Hematopoietic multipotent progenitor cell treated with erythropoietin and hydrocortisone succinate and interleukin-3 and kit ligand, for 8 days (in vitro differentiated cells): ENCODE measurements at regions not wholly inside any gene's neighbourhood (a gene's known extent, or its start where the extent isn't known, plus 50 kb on each side); places are given as distances from the start of the nearest gene placed in this dataset.
A peak's percentile ranks its signal among the peaks of the same experiment; 100 is the strongest.

Experiments
- DNase-seq: peaks from one replicate; pipeline ENCODE4 v3.0.0-alpha.2; 2015

DNA sequence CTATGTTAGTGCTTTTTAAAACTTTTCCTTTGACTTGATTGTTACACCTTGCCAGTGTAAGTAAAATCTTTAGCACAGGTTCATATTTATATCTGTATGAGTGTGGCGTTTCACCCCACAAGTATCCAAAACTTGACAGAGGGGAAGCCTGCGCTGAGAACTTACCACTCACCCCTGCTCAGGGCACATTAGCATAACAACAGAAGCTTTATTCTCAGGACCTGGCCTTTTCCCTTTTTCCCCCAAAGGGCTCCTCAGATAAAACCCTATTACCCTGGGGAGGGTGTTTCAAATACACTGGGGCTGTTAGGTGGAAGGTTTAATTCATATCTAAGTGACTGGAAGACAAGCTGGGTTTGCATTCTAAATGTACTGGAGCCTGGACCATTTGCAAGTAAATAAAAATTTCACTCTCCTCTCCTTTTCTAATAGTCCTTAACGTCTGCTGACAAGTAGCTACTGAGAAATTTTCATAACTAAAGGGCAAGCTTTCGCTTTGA lies 276.6 kb downstream of the RNF152 start:
- DNase-seq: no peak

GRCh38 chr18:61612517-61612916 lies 279.3 kb downstream of the CDH20 start:
- DNase-seq: no peak

DNA sequence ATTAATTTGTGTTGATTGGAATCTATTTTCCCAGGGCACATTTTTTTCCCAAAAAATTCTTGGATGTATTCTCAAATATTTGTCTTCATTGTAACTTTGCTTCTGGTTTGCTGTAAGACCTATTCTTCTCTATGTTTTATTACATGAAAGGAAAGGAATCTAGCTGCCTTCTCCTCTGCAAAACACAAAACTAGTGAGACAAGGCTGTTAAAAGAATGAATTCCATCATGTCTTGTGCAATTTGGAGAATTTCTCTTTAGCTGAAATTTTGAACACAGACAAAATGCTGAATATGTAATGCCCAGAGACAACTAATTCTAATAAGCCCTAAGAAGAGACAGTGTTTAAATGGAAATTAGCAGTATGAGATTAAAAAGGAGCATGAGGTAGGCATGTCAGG lies 275.9 kb downstream of the CDH20 start:
- DNase-seq: no peak

DNA sequence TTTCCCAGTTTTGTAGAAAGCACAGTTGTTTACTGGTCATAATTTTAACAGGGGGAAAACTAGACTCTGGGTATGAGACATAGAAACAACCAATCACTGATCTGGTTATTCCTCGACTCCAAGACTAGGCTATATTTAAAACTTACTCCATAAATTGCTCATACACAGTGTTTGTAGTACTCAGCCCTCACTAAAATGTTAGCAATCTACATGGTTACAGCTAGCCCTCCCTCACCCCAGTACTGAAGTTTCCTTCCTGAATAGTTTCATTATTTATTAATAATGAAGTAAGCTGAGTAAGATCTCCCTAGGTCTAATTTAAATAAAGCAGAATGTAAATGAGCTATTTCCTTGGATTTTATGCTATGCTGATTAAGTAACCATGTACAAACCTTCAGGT lies 275.1 kb downstream of the CDH20 start:
- DNase-seq: no peak

GRCh38 chr18:61607867-61608266 lies 274.6 kb downstream of the CDH20 start:
- DNase-seq: no peak

DNA sequence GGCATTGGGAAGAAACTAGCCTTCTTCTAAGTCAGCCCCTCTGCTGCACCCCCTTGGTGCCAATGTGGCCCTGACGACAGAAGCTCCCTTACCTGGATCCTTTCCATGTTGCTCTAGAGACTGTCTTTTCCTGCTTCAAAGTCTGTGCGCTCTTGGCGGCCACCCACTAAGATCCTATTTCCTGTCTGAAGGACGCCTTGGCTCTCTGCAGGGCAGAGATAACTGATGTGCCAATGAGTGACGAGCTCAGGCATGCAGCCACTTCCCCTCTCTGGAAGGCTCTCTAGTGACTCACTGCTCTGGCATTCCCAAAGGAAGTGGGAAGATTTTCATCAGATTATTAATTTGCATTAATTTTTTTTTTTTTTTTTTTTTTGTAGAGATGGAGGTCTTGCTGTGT lies 273.5 kb downstream of the CDH20 start:
- DNase-seq: peak; percentile 64

GRCh38 chr18:61606068-61606660 lies 272.9 kb downstream of the CDH20 start:
- DNase-seq: no peak

DNA sequence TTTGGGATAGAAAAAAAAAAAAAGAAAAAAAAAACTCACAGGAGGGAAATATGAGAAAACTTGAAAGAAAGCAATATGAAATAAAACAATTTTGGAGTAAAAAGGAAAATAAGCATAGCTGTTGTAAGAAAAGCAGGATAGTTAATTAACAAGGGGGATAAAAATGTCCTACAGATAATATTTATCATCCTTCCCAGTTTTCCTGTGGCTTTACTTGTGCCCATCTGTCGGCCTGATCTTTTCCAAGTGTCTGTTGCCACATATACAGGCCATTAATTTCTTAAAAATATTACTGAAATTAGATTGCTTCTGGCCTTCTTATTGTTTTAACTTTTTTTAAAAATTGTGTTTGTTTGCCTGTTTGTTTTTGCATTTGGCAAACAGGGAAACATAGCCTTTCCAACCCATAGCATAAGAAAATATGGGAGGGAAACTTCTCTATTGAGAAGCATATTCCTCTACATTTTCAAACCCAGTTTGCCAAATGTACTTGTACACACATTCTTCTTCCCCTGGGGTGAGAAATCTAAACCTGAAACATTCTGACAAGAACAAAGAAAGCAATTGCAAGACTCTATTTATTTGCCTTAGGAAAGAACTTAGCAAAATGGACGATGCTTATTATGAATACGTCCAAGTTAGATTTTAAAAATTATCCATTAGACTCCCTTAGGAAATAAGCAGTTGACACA lies 272.3 kb downstream of the CDH20 start:
- DNase-seq: no peak
